Mammary epithelial cell (primary cell): ENCODE measurements at regions not wholly inside any gene's neighbourhood (a gene's known extent, or its start where the extent isn't known, plus 50 kb on each side); places are given as distances from the start of the nearest gene placed in this dataset.
A peak's percentile ranks its signal among the peaks of the same experiment; 100 is the strongest.

ENCODE experiments used
- EZH2 ChIP-seq: IDR thresholded peaks from 2 replicates; pipeline ENCODE4 v1.6.1; 2012; ENCODE audit warnings: low read length, inconsistent platforms, borderline replicate concordance
- TF ChIP-seq, protein P1 (sequence below), 2 donors: IDR thresholded peaks in 1 of 2; conservative IDR thresholded peaks in 1 of 2; 2 replicates each; pipeline ENCODE4 v1.5.1; 2011 to 2012; ENCODE audit warnings: inconsistent platforms in 2 of 2, low read length in 2 of 2, mild to moderate bottlenecking in 2 of 2, control low read depth in 1 of 2, low read depth in 1 of 2; ENCODE audit not compliant: insufficient read depth in 1 of 2; ENCODE audit errors: extremely low read depth in 1 of 2

DNA sequence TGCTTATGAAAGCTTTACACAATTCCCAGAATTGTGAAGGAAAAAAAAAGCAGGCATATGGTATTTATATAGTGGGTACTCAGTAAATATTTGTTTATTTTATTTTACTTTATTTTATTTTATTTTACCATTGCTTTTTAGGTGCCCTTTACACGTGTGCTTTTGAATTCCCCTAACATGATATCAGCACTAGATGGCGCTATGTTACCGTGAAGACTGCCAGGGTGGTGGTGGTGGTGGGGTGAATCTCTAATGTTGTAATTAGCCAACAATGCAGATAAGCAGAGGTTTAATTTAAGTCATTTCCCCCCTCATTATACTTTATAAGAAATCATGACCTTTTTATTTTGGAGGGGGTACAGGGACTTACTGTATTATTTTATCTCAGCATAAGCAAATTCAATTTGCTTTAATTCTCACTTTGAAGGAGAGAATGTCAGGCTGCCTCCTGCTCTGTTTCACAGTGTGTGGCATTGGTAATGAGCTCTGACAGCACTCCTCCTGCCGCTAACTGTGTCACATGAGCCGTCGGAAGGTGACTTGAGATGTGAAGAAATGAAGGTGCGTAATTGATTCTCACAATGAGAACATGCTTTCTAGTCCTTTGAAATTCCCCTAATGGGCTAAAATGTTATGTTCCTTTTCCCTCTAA lies 165.6 kb downstream of the YTHDC2 start:
- no peak for TF ChIP-seq EZH2
- TF ChIP-seq, protein P1, sequence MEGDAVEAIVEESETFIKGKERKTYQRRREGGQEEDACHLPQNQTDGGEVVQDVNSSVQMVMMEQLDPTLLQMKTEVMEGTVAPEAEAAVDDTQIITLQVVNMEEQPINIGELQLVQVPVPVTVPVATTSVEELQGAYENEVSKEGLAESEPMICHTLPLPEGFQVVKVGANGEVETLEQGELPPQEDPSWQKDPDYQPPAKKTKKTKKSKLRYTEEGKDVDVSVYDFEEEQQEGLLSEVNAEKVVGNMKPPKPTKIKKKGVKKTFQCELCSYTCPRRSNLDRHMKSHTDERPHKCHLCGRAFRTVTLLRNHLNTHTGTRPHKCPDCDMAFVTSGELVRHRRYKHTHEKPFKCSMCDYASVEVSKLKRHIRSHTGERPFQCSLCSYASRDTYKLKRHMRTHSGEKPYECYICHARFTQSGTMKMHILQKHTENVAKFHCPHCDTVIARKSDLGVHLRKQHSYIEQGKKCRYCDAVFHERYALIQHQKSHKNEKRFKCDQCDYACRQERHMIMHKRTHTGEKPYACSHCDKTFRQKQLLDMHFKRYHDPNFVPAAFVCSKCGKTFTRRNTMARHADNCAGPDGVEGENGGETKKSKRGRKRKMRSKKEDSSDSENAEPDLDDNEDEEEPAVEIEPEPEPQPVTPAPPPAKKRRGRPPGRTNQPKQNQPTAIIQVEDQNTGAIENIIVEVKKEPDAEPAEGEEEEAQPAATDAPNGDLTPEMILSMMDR (conservative IDR thresholded peaks at IDR 0.05 in 1 of 2, IDR thresholded peaks at IDR 0.05 in 1 of 2; ENCODE audit: extremely low read depth in 1 of 2, insufficient read depth in 1 of 2, low read depth in 1 of 2, low read length in 2 of 2) = peak; percentile 79 to 82
